ENCODE measurements at regions not wholly inside any gene's neighbourhood (a gene's known extent, or its start where the extent isn't known, plus 50 kb on each side); places are given as distances from the start of the nearest gene placed in this dataset.

DNA sequence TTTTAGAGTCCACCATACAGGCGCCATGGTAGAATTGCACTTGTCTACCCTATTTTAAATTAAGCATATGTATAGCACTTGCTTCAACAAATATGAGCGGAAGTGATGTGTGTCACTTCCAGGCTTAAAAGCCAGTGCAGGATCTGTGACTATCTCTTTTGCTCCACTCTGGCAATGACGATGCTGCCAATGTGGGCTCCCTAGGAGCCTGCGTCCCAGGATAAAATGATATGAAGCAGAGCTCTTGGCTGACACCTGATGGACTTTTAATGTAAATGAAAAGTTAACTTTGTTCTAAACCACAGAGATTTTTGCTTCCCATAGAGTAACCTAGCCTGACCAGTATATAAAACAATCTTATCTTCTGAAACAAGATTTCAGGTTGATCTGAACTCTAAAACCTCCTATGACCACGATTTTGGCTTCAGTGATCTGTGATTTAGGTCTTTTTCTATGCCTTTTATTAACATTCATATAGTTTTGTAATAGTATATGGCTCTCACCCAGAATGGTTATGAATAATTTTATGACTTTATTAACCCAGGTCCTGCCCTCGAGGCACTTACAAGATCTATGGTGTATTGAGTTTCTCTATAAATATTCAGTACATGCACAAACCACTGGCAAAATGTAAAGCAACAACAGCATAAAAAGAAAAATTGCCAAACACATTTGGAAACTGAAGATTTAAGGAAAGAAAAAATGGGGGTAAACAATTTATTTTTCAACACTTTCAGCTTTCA lies 422.5 kb upstream of the PIK3C3 start:
- ATAC-seq (no peak), DNase-seq (no peak)
- intact Hi-C loops (cut with DNase I), result no loop called here

GRCh38 chr18:41530970-41531369 lies 424.1 kb upstream of the PIK3C3 start:
- TF ChIP-seq, protein P1, sequence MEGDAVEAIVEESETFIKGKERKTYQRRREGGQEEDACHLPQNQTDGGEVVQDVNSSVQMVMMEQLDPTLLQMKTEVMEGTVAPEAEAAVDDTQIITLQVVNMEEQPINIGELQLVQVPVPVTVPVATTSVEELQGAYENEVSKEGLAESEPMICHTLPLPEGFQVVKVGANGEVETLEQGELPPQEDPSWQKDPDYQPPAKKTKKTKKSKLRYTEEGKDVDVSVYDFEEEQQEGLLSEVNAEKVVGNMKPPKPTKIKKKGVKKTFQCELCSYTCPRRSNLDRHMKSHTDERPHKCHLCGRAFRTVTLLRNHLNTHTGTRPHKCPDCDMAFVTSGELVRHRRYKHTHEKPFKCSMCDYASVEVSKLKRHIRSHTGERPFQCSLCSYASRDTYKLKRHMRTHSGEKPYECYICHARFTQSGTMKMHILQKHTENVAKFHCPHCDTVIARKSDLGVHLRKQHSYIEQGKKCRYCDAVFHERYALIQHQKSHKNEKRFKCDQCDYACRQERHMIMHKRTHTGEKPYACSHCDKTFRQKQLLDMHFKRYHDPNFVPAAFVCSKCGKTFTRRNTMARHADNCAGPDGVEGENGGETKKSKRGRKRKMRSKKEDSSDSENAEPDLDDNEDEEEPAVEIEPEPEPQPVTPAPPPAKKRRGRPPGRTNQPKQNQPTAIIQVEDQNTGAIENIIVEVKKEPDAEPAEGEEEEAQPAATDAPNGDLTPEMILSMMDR (IDR thresholded peaks at IDR 0.05), result no peak
- no peak for TF ChIP-seq POLR2A (IDR thresholded peaks at IDR 0.05)
- 95% methylated on average over 1 of the region's 1 CpG for WGBS (ENCODE audit: insufficient coverage, low coverage, low lambda C conversion rate, missing lambda C conversion rate)
- intact Hi-C loops (cut with DNase I), result no loop called here
- Histone ChIP-seq H3K4me3 (no peak overlapping the region), H3K27me3 (no peaks in the 10 kb centered on the region), H3K9me3 (no peaks in the 10 kb centered on the region), H3K4me1 (no peaks in the 10 kb centered on the region), H3K36me3 (no peaks in the 10 kb centered on the region), H3K27ac (no peak overlapping the region)
- DNase-seq (no peak), ATAC-seq (no peak)

More for the DNA sequence above, 422.5 kb upstream of the PIK3C3 start:
- H3K36me3 ChIP-seq, result no peaks in the 10 kb centered on the region
- no peaks in the 10 kb centered on the region for H3K9me3 ChIP-seq
- WGBS (ENCODE audit: insufficient coverage, low coverage, low lambda C conversion rate, missing lambda C conversion rate), result 39% methylated on average over 6 of the region's 6 CpGs
- H3K4me1 ChIP-seq, result no peaks in the 10 kb centered on the region
- H3K4me3 ChIP-seq, result no peak overlapping the region
- TF ChIP-seq, protein P1 (IDR thresholded peaks at IDR 0.05), result no peak
- no peak for TF ChIP-seq POLR2A (IDR thresholded peaks at IDR 0.05)
- H3K27ac ChIP-seq, result no peak overlapping the region
- no peaks in the 10 kb centered on the region for H3K27me3 ChIP-seq

- ATAC-seq (no peak), DNase-seq (no peak)
- Histone ChIP-seq H3K9me3 (no peaks in the 10 kb centered on the region), H3K4me1 (no peaks in the 10 kb centered on the region), H3K27me3 (no peaks in the 10 kb centered on the region), H3K36me3 (no peaks in the 10 kb centered on the region), H3K27ac (no peak overlapping the region), H3K4me3 (no peak overlapping the region)
- intact Hi-C loops (cut with DNase I), result no loop called here
- 75% methylated on average over 2 of the region's 2 CpGs for WGBS (ENCODE audit: insufficient coverage, low coverage, low lambda C conversion rate, missing lambda C conversion rate)
- TF ChIP-seq POLR2A (IDR thresholded peaks at IDR 0.05), result no peak
- TF ChIP-seq, protein P1 (IDR thresholded peaks at IDR 0.05), result no peak
Observed at GRCh38 chr18:41529093-41529492, 425.9 kb upstream of the PIK3C3 start.

GRCh38 chr18:41526054-41526453 lies 429.0 kb upstream of the PIK3C3 start:
- no peak for DNase-seq
- TF ChIP-seq, protein P1 (IDR thresholded peaks at IDR 0.05), result no peak
- TF ChIP-seq POLR2A (IDR thresholded peaks at IDR 0.05), result no peak
- no peak overlapping the region for H3K4me3 ChIP-seq
- intact Hi-C loops (cut with DNase I), result no loop called here
- 29% methylated on average over 1 of the region's 1 CpG for WGBS (ENCODE audit: insufficient coverage, low coverage, low lambda C conversion rate, missing lambda C conversion rate)
- H3K36me3 ChIP-seq, result no peaks in the 10 kb centered on the region
- no peak overlapping the region for H3K27ac ChIP-seq
- no peaks in the 10 kb centered on the region for H3K4me1 ChIP-seq
- no peaks in the 10 kb centered on the region for H3K27me3 ChIP-seq
- H3K9me3 ChIP-seq, result no peaks in the 10 kb centered on the region
- ATAC-seq, result no peak
